Ascending aorta (tissue), 2 donors: ENCODE measurements at regions not wholly inside any gene's neighbourhood (a gene's known extent, or its start where the extent isn't known, plus 50 kb on each side); places are given as distances from the start of the nearest gene placed in this dataset.

Source experiments
- DNase-seq, 2 donors: peaks; one replicate each; pipeline ENCODE4 v3.0.0-alpha.2; 2019; ENCODE audit warnings: low spot score in 2 of 2
- H3K27ac ChIP-seq, 2 donors: fragments of 200-600 bp; sonication (generic); one replicate each; pipeline ENCODE4 v1.5.1; 2016 to 2017; ENCODE audit warnings: mild to moderate bottlenecking in 1 of 2
- H3K27me3 ChIP-seq: fragments of 200-600 bp; sonication (generic); one replicate; pipeline ENCODE4 v1.5.1; 2017
- H3K36me3 ChIP-seq, 2 donors: fragments of 200-600 bp; sonication (generic); one replicate each; pipeline ENCODE4 v1.5.1; 2016
- H3K4me1 ChIP-seq, 2 donors: fragments of 200-600 bp; sonication (generic); one replicate each; pipeline ENCODE4 v1.5.1; 2016 to 2017; ENCODE audit warnings: mild to moderate bottlenecking in 1 of 2
- H3K4me3 ChIP-seq, 2 donors: fragments of 200-600 bp; sonication (generic); one replicate each; pipeline ENCODE4 v1.5.1; 2016 to 2017; ENCODE audit warnings: mild to moderate bottlenecking in 1 of 2
- H3K9me3 ChIP-seq, 2 donors: fragments of 200-600 bp; sonication (generic); one replicate each; pipeline ENCODE4 v1.5.1; 2016
- intact Hi-C: fragments of 100-400 bp; cut with DNase I; formaldehyde crosslinking; loops from one replicate; pipeline ENCODE4 v1.15.1; 2023
- TF ChIP-seq, protein P1 (sequence below), 3 experiments: fragments of 200-600 bp in 2 of 3; fragments of 450-650 bp in 1 of 3; sonication (generic) in 2 of 3; IDR thresholded peaks; one replicate each; pipeline ENCODE4 v1.5.1; 2016 to 2019; ENCODE audit warnings: antibody characterized with exemption in 3 of 3, mild to moderate bottlenecking in 1 of 3, moderate library complexity in 1 of 3

GRCh38 chrX:39360101-39360500 lies 558.8 kb downstream of the MID1IP1 start:
- no peaks in the 10 kb centered on the region for H3K36me3 ChIP-seq
- no peaks in the 10 kb centered on the region for H3K9me3 ChIP-seq
- no peak overlapping the region for H3K27ac ChIP-seq
- H3K4me1 ChIP-seq: no peaks in the 10 kb centered on the region
- intact Hi-C loops: no loop called here
- DNase-seq: no peak
- TF ChIP-seq, protein P1, sequence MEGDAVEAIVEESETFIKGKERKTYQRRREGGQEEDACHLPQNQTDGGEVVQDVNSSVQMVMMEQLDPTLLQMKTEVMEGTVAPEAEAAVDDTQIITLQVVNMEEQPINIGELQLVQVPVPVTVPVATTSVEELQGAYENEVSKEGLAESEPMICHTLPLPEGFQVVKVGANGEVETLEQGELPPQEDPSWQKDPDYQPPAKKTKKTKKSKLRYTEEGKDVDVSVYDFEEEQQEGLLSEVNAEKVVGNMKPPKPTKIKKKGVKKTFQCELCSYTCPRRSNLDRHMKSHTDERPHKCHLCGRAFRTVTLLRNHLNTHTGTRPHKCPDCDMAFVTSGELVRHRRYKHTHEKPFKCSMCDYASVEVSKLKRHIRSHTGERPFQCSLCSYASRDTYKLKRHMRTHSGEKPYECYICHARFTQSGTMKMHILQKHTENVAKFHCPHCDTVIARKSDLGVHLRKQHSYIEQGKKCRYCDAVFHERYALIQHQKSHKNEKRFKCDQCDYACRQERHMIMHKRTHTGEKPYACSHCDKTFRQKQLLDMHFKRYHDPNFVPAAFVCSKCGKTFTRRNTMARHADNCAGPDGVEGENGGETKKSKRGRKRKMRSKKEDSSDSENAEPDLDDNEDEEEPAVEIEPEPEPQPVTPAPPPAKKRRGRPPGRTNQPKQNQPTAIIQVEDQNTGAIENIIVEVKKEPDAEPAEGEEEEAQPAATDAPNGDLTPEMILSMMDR (IDR thresholded peaks at IDR 0.05): no peak
- H3K27me3 ChIP-seq: no peaks in the 10 kb centered on the region
- no peak overlapping the region for H3K4me3 ChIP-seq

- Histone ChIP-seq H3K4me1 (no peaks in the 10 kb centered on the region), H3K36me3 (no peaks in the 10 kb centered on the region), H3K27me3 (no peaks in the 10 kb centered on the region), H3K9me3 (no peaks in the 10 kb centered on the region), H3K27ac (no peak overlapping the region), H3K4me3 (no peak overlapping the region)
- DNase-seq: no peak
- intact Hi-C loops: no loop called here
- TF ChIP-seq, protein P1 (IDR thresholded peaks at IDR 0.05): no peak
These were observed 560.5 kb downstream of the MID1IP1 start for GRCh38 chrX:39361736-39362135.

DNA sequence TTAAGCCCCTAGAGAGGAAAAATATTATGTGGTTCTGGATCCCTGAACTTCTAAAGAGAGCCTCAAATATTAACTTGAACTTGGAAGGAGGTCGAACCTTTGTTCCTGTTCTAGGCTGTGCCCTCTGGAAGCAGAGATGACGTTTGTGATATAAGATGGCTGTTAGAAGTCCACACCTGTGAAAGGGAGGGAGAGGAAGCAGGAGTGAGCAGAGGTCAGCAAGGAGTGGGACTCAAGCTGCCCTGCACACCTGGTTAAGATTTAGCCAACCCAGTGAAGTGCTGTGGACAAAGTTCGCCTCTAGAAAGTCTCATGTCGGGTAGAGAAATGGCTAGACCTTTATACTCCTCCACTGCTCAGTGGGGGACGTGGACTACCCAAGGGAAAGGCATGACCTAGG lies 566.2 kb downstream of the MID1IP1 start:
- Histone ChIP-seq H3K4me1 (no peaks in the 10 kb centered on the region), H3K27me3 (no peaks in the 10 kb centered on the region), H3K9me3 (no peaks in the 10 kb centered on the region), H3K27ac (no peak overlapping the region), H3K4me3 (no peak overlapping the region), H3K36me3 (no peaks in the 10 kb centered on the region)
- TF ChIP-seq, protein P1 (IDR thresholded peaks at IDR 0.05): no peak
- intact Hi-C loops: no loop called here
- DNase-seq: no peak

GRCh38 chrX:39372115-39372514 lies 570.9 kb downstream of the MID1IP1 start:
- no peaks in the 10 kb centered on the region for H3K36me3 ChIP-seq
- H3K27me3 ChIP-seq: no peaks in the 10 kb centered on the region
- no peaks in the 10 kb centered on the region for H3K9me3 ChIP-seq
- H3K4me3 ChIP-seq: no peak overlapping the region
- no peak overlapping the region for H3K27ac ChIP-seq
- DNase-seq: no peak
- TF ChIP-seq, protein P1 (IDR thresholded peaks at IDR 0.05): no peak
- intact Hi-C loops: no loop called here
- H3K4me1 ChIP-seq: no peaks in the 10 kb centered on the region

- no peaks in the 10 kb centered on the region for H3K9me3 ChIP-seq
- H3K4me3 ChIP-seq: no peak overlapping the region
- TF ChIP-seq, protein P1 (IDR thresholded peaks at IDR 0.05): no peak
- no peaks in the 10 kb centered on the region for H3K36me3 ChIP-seq
- H3K27me3 ChIP-seq: no peaks in the 10 kb centered on the region
- H3K4me1 ChIP-seq: no peaks in the 10 kb centered on the region
- H3K27ac ChIP-seq: no peak overlapping the region
- DNase-seq: no peak
- intact Hi-C loops: no loop called here
These were observed 575.9 kb downstream of the MID1IP1 start for GRCh38 chrX:39377157-39377556.

- no peaks in the 10 kb centered on the region for H3K27me3 ChIP-seq
- DNase-seq: no peak
- intact Hi-C loops: no loop called here
- H3K9me3 ChIP-seq: no peaks in the 10 kb centered on the region
- TF ChIP-seq, protein P1 (IDR thresholded peaks at IDR 0.05): no peak
- H3K27ac ChIP-seq: no peak overlapping the region
- H3K36me3 ChIP-seq: no peaks in the 10 kb centered on the region
- H3K4me1 ChIP-seq: no peaks in the 10 kb centered on the region
- H3K4me3 ChIP-seq: no peak overlapping the region
These were observed 576.5 kb downstream of the MID1IP1 start for GRCh38 chrX:39377773-39378172.
